ENCODE measurements at regions not wholly inside any gene's neighbourhood (a gene's known extent, or its start where the extent isn't known, plus 50 kb on each side); places are given as distances from the start of the nearest gene placed in this dataset.

DNA sequence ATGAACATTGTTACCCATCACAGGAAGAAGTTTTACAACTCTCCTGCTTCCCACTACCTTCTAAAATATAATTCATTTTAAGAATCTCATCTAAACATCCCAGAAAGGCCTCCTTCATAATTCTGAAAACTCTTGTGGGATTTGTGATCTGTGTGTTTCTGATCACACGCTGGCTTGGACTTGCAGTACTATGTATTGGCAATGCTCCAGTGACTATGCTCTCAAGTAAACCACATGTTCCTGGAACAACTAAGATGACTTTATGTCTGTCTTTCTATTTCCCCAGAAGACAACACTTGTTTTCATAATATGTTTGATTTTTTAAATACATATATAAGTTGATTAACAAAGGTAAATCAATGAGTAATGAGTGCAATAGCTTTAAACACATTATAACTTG is 376.6 kb upstream of the NETO1 start:
- no peak for DNase-seq (ENCODE audit: low read depth in 2 of 2)

GRCh38 chr18:73240899-73241298 is 373.1 kb upstream of the NETO1 start:
- DNase-seq (ENCODE audit: low read depth in 2 of 2) = no peak

DNA sequence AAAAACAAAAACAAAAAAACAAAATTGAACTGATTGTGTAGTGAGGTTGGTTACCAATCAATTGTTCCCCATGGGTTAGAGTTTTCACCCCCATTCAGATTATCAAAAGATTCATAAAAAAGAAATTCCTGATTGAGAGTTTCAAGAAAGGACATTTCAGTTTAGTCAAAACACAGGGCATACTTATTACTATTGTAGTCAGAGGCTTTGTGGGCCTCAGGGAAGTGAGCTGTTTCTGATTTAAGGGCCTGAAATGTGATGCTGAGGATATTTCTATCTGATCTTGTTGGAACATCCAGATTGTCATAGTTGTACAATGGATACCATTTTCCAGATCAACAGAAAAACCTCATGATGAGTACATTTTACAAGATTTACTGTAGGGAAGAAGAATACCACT is 368.1 kb upstream of the NETO1 start:
- no peak for DNase-seq (ENCODE audit: low read depth in 2 of 2)

- DNase-seq (ENCODE audit: low read depth in 2 of 2) = no peak
Measured at GRCh38 chr18:73235491-73235890, 367.7 kb upstream of the NETO1 start.

DNA sequence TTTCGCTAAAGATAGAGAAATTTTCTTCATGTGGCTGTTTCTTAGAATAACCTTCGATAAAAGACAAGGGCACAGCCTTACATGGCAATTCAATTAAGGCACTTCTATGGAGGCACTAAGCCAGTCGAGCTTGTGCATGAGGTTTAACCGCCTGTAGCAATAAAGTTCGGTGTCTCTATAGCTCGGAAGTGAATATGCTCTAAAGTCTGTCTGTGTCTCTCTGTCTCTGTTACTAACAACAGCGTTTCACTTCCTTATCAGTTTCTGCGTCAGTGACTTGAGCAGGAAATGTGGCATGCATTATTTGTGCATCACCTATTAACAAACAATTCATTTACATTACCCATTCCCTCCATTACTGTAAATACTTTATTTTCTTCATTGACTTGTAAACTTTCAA is 365.1 kb upstream of the NETO1 start:
- no peak for DNase-seq (ENCODE audit: low read depth in 2 of 2)

DNA sequence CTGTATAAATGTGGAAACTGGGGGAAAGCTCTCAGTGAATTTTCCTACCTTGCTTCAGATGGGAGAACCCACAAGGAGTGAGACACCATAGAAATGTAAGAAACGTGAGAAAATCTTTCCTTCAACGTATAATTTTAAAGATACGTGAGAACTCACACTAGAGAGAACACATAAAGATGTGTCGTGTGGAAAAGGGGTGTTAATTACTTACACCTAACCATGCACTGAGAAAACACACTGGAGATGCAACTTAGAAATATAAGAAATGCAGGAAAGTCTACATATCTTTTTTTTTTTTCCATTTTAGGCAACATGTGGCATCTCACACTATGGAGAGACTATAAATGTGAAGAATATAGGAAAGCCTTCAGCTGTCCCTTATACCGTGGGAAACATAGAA is 352.9 kb upstream of the NETO1 start:
- DNase-seq (ENCODE audit: low read depth in 2 of 2) = no peak

- no peak for DNase-seq (ENCODE audit: low read depth in 2 of 2)
Measured at GRCh38 chr18:73218293-73218692, 350.5 kb upstream of the NETO1 start.

GRCh38 chr18:73214970-73215369 is 347.2 kb upstream of the NETO1 start:
- no peak for DNase-seq (ENCODE audit: low read depth in 2 of 2)

DNA sequence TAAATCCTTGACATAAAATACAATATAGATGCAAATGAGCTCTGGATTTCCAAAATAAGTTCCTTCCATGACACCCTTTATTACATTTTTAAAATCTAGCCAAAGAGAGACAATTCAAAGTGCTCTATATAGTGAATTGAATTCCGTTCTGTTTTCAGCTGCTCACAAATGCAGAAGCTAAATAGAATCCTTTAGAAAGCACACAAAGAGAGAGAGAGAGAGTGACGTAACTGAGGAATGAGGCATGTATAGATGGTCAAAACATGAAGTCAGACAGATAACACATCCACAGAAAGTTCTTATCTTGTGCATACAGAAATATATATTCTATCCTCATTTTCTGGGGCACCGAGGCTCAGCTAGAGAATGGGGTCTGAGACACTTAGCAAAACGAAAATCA is 344.7 kb upstream of the NETO1 start:
- no peak for DNase-seq (ENCODE audit: low read depth in 2 of 2)

GRCh38 chr18:73201940-73202339 is 334.2 kb upstream of the NETO1 start:
- no peak for DNase-seq (ENCODE audit: low read depth in 2 of 2)

GRCh38 chr18:73199151-73199550 is 331.4 kb upstream of the NETO1 start:
- DNase-seq (ENCODE audit: low read depth in 2 of 2) = no peak

DNA sequence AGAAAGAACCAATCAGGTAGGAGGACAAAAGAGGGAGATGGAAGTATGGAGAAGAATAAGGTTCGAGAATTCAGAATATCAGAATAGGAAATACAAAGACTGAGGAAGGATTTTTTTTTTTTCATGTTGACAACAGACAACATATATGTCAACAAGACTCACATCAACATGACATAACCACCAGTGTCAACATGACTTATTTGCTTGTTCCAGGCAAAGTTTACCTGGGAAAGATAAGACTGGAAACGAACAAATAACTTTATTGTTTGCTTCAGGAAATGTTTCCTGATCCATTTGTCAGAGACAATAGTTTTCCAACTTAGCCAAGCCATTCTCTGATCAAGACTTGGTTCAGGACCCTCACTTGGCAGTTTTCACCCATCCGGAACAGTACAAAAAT is 321.9 kb upstream of the NETO1 start:
- no peak for DNase-seq (ENCODE audit: low read depth in 2 of 2)

- no peak for DNase-seq (ENCODE audit: low read depth in 2 of 2)
Measured at GRCh38 chr18:73168236-73168635, 300.4 kb upstream of the NETO1 start.

DNA sequence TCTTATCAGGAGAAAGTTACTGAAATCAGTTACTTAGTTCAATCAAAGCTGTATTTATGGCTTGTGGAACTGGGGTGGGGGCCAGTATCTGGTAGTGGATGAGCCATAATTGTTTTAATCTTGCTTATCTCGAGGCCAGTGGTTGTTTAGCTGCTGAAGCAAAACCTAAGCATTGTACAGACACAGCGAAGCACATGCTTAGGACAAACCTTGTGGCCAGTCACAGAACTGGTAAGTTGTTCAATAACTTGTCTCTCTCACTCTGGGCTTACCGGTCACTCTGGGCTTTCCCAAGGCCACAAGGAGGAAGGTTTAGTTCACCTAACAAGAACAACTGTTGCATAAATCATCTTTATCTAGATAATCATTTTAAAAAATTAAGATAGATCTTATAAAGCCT is 296.6 kb upstream of the NETO1 start:
- DNase-seq (ENCODE audit: low read depth in 2 of 2) = no peak

GRCh38 chr18:73163236-73163635 is 295.4 kb upstream of the NETO1 start:
- no peak for DNase-seq (ENCODE audit: low read depth in 2 of 2)

DNA sequence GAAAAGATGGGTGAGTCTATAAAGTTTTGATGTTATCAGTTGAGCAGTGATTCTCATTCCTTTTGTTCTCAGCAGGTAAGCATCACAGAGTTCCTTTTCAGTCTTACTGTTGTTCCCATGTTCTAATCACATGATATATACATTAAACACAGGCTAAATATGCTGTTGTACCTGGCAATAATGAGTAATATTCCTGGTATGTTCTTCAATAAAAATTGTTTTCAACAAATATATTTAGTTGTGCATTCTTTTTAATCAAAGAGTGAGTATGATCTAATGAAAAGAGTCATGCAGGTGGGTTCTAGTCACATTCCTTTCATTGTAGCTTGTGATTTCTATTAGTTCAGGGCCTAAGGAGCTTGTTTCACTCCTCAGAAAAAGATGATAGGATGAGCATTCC is 288.3 kb upstream of the NETO1 start:
- DNase-seq (ENCODE audit: low read depth in 2 of 2) = no peak

DNA sequence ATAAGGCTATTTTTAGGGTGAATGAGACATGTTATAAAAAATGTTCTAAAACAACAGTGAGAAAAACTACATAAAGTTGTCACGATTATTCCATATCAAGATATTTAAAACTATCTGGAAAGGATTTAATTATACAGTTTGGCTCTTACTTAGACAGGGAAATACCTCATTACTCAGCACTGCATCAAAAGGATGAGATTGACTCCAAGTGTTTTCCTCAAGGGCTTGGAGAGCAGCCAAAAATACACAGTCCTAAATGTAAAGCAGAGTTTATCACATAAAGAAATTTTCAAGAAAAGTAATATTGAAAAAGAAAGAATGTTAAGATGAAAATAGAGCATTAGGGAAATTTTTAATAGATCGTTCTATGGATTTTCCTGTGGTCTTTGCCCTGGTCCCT is 285.5 kb upstream of the NETO1 start:
- no peak for DNase-seq (ENCODE audit: low read depth in 2 of 2)

GRCh38 chr18:73151086-73151485 is 283.3 kb upstream of the NETO1 start:
- no peak for DNase-seq (ENCODE audit: low read depth in 2 of 2)

DNA sequence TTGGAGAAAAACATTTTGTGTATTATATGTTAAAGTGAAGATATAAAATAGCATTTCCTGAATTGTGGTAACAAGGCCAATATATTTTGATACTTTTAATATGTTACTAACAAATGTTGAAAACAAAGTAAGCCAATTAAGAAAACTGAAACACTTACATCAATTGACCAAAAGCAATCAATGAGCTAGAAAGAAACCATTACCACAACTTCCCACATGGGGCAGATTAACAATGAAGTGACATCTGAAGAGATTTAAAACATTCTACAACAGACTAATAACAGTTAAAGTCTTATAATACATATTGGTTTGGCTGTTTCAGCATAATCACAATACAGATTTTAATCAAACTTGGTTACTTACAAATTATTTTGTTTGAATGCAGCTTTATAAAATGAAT is 282.4 kb upstream of the NETO1 start:
- DNase-seq (ENCODE audit: low read depth in 2 of 2) = no peak

- no peak for DNase-seq (ENCODE audit: low read depth in 2 of 2)
Measured at GRCh38 chr18:73147590-73147989, 279.8 kb upstream of the NETO1 start.

DNA sequence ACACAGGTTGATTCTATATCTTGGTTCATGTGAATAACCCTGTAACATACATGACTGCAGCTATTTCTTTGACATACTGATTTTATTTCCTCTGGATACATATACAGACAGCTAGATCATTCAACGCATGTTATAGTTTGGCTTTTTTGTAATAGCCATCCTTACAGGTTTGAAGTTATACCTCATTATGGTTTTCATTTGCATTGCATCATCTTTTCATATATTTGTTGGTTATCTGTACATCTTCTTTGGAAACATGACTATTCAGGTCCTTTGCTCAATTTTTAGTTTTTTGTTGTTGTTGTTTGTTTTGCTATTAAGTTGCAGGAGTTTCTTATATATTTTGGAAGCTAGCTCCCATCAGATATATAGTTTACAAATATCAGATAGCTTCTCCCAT is 276.2 kb upstream of the NETO1 start:
- no peak for DNase-seq (ENCODE audit: low read depth in 2 of 2)

DNA sequence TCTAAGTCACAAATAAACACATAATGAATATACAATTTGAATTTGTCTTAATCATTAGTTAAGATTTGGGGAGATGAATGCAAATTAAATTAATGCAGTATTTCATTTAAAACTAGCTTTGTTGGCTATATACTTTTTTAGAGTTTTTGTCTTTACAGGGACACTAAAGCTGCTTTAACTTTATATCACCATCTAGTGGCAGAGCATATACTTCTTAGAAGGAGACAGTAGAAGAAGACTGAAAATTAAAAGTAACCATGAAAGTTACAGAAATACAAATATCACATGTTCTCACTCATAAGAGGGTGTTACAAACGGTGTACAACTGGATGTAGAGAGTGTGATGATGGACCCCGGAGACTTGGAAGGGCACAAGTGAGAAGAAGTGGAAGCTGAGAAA is 268.3 kb upstream of the NETO1 start:
- no peak for DNase-seq (ENCODE audit: low read depth in 2 of 2)

DNA sequence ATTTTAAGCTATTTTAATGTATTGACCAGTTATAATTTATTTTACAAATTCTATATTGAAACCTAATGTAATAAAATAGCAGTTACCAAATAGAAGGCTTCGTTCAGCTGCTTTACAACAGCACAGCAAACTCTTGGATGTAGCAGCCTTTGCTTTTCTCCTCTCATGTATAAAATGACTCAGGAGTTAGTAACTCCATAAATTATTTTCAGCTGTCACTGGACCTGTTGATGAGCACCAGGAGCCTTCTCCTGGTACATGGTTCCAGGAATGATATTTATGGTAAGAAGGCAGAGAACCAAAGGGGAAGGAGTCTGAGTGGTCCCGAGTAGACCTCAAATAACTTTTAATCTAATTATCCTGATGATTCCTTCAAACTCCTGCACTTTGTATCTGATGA is 256.4 kb upstream of the NETO1 start:
- DNase-seq (ENCODE audit: low read depth in 2 of 2) = no peak

DNA sequence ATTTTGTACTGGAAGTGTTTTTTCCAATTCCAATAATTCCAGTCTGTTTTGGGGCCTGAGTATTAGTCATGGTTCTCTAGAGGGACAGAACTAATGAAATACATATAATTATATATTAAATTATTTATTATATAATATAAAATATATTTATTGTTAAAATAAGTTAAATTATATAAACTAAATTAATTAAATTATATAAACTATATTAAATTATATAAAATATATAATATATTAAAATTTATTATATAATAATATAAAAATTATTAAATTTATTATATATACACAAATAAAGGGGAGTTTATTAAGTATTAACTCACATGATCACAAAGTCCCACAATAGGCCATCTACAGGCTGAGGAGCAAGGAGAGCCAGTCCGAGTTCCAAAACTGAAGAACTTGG is 253.4 kb upstream of the NETO1 start:
- DNase-seq (ENCODE audit: low read depth in 2 of 2) = no peak

GRCh38 chr18:73120626-73121025 is 252.8 kb upstream of the NETO1 start:
- DNase-seq (ENCODE audit: low read depth in 2 of 2) = no peak

Measured in stimulated activated CD8-positive, alpha-beta memory T cell treated with anti-CD3 and anti-CD28 coated beads, Interleukin-2, amount 100 ng/mL, for 1 hour (primary cell).